SH-SY5Y (cell line): ENCODE measurements at regions not wholly inside any gene's neighbourhood (a gene's known extent, or its start where the extent isn't known, plus 50 kb on each side); places are given as distances from the start of the nearest gene placed in this dataset.

Experiments
- GATA2 ChIP-seq: IDR thresholded peaks from 2 replicates; pipeline ENCODE4 v1.6.1; 2011; ENCODE audit warnings: mild to moderate bottlenecking, low read depth, low read length
- GATA3 ChIP-seq: IDR thresholded peaks from 2 replicates; pipeline ENCODE4 v1.6.1; 2011; ENCODE audit warnings: low read depth, mild to moderate bottlenecking, low read length, moderate library complexity

- TF ChIP-seq GATA2 (no peak), GATA3 (no peak)
These were observed 158.6 kb upstream of the HS6ST1 start for GRCh38 chr2:128477026-128477820.

DNA sequence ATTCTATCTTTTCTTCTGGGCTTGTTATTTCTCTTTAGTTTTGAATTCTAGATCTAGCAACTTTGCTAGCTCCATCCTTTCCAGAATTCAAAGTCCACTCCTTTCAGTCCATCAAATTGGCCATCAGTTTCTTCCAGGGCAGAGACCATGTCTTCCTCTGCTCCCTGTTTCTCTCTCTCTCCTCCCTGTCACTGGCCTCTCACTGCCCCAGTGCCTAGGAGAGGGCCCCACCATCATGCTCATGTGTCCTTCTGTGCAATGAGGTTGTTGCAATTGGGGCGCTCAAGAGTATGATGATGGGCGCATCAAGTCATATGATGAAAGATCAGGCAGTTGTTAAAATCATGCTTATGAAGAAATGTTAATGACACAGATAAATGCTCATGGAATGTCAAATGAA, 159.2 kb upstream of the HS6ST1 start:
- TF ChIP-seq GATA3 (no peak), GATA2 (no peak)

DNA sequence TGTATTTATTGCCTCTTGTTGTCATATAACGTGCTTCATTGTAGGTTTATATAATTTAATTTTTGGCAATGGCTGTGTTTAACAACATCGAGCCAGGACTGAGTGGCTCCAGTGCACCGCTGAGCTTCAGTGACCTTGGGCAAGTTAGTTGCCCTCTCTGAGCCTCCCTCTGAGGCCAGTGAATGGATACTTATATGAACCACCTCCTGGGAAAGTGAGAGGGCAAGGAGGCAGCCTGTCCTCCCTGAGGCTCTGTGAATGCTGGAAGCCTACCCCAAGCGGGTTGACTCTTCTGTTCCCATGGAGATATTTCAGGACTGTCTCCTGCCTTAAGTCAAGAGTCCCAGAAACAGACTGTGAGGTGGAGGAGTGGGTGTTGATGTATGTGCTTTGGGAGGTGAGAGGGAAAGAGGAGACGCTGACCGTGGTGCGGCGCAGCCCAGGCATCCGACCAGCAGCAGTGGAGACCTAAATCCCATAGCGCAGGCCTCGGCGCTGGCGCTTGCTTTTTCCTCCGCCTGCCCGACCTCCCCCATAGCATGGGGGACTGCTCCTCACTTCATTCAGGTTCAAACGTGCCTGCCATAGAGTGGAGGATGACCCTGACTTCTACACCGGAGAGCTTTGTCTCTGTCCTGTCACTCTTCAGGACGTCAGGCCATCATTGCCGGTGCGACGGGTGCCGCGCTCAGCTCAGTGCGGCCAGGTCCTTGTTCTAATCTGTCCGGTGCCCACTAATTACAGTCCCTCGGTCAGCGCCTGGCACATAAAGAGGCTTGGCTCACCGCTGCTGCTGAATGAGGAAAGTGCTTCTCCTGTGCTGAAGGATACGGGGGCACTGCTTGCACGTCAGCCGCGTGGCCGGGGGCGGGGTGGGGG, 167.3 kb upstream of the HS6ST1 start:
- TF ChIP-seq GATA2 (no peak), GATA3 (no peak)

GRCh38 chr2:128486640-128487375, 168.1 kb upstream of the HS6ST1 start:
- TF ChIP-seq GATA3 (no peak), GATA2 (no peak)

- TF ChIP-seq GATA3 (no peak), GATA2 (no peak)
These were observed 169.2 kb upstream of the HS6ST1 start for GRCh38 chr2:128487650-128488387.

- TF ChIP-seq GATA2 = no peak
- TF ChIP-seq GATA3 = no peak
These were observed 169.8 kb upstream of the HS6ST1 start for GRCh38 chr2:128488434-128488833.

DNA sequence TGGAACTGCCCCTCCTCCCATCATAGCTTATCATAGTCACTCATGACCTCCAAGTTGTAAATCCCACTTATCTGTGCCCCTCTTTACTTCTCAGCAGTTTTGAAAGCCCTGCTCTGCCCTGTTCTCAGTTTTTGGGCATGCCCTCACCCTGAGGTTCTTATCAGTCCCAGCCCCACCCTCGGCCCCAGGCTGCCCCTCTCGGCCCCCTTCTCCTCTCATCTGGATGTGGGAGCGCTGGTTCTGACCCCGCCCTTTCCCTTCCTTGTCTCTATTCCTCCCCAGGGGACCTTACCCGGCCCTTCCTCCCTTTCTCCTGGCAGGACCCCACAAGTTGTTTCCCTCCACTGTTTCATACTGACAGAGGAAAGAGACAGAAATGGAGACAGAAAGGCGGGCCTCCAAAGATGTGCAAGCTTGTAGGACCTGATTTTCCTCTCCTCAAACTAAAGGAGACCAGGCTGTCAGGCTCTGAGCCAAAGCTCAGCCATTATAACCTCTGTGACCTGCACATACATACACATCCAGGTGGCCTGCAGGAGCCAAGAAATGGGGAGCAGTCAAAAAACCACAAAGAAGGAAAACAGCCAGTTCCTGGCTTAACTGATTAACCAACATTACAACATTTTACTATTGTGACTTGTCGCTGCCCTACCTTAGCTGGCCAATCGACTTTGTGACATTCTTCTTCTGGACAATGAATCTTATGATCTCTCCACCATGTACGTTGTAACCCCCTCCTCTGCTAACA, 171.0 kb upstream of the HS6ST1 start:
- TF ChIP-seq GATA2 (no peak), GATA3 (no peak)

DNA sequence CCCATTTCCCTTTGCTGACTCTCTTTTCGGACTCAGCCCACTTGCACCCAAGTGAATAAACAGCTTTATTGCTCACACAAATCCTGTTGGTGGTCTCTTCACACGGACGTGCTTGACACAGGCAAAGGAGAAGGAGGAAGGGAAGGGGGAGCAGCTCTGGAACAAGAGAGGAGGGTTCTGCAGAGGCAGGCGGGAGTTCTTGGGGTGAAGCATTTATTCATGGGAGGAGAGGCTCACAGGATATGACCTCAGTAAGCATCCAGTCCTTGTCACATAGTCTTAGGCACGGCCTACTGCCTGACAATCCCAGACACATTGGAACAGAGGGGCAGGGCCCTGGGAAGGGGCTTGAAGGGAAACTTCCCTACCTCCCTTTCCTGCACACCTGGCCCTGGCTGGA, 171.7 kb upstream of the HS6ST1 start:
- TF ChIP-seq GATA3 (no peak), GATA2 (no peak)

DNA sequence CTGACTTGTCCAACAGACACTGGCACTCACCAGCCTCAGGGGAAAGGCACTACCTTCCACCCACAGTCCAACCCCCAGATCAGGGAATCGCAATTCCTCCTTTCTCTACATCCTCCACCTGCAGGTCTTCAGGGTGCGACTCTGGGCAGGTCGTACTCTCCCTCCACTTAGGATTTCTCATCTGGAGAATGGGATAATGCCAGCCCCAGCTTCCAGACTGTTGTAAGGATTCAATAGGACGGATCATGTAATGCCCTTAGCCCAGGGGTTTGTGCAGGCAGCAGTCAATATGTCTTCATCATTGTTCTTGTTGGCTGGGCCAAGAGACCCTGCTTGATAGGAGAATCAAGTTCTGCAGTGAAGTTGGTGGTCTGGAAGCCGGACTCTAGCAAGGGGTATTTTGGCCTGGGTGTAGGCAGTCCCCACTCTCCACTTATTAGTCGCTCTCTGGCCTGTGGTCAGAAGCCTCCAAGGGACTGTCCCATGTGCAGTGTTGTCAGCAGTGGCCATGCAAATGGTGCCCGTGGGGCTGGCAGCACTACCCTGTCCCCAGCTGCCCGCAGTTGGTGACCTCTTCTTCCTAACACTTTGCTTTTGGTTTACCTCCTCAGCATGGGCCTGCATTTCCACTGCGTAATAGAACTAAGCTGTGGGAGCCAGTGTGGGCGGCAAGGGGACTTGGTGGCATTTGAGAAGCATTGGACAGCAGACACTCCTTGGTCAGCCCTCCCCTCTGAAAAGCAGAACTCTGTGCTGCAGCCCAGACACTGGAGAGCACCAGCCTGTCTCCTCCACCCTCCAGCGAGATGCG, 172.4 kb upstream of the HS6ST1 start:
- TF ChIP-seq GATA3 (no peak), GATA2 (no peak)

DNA sequence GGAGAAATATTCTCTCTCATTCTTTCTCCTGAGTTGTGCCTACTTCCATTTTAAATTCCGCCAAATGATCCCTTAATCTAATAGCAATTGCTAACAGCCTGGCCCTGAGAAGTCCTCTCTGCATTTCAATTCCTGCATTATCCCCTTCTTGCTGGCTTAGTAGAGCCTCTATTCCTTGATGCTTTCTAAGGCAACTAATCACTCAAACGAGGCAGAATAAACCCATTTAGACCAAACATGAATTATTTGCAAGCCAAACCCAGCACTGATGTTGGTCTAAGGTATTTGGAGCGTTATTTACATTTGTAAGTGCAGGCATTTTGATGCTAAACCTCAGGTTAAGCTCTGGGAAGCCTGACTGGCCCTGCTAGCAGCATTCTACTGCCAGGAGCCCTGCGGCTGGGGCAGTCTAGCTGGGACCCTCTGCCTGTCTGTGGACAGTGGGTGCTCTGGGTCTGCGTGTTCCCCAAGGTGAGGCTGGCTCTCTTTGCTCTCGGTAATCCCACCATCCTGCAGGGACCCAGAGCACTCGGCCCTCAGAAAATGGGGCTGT, 173.1 kb upstream of the HS6ST1 start:
- no peak for TF ChIP-seq GATA2
- no peak for TF ChIP-seq GATA3

- no peak for TF ChIP-seq GATA2
These were observed 174.5 kb upstream of the HS6ST1 start for GRCh38 chr2:128492966-128493811.
